ENCODE measurements at regions not wholly inside any gene's neighbourhood (a gene's known extent, or its start where the extent isn't known, plus 50 kb on each side); places are given as distances from the start of the nearest gene placed in this dataset.

DNA sequence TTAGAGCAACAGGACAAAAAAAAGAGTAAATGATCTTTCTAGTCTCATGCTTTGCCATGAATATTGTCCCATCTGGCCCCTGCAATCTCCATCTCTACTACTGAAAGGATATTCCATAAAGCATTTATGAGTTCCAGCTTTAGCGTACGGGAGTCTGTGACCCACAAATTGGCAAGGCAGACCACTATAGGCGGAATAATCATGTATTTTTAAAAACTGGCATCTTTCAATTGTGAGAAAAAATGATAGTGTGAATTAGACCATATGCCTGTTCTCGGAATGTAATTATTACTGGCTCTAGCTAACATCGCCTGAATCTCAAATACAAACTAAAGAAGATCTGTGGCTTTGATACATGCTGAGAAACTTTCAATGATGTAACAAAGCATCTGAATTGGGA is 738.1 kb upstream of the NXPH2 start:
- TF ChIP-seq, protein P1, sequence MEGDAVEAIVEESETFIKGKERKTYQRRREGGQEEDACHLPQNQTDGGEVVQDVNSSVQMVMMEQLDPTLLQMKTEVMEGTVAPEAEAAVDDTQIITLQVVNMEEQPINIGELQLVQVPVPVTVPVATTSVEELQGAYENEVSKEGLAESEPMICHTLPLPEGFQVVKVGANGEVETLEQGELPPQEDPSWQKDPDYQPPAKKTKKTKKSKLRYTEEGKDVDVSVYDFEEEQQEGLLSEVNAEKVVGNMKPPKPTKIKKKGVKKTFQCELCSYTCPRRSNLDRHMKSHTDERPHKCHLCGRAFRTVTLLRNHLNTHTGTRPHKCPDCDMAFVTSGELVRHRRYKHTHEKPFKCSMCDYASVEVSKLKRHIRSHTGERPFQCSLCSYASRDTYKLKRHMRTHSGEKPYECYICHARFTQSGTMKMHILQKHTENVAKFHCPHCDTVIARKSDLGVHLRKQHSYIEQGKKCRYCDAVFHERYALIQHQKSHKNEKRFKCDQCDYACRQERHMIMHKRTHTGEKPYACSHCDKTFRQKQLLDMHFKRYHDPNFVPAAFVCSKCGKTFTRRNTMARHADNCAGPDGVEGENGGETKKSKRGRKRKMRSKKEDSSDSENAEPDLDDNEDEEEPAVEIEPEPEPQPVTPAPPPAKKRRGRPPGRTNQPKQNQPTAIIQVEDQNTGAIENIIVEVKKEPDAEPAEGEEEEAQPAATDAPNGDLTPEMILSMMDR (optimal IDR thresholded peaks at IDR 0.05 in 1 of 3, IDR thresholded peaks at IDR 0.05 in 1 of 3, conservative IDR thresholded peaks at IDR 0.05 in 1 of 3; ENCODE audit: extremely low read depth in 1 of 3, insufficient read depth in 2 of 3, low read length in 3 of 3), result no peak
- TF ChIP-seq EZH2 (IDR thresholded peaks at IDR 0.05; ENCODE audit: low read length), result no peak
